Stimulated activated CD4-positive, alpha-beta T cell treated with anti-CD3 and anti-CD28 coated beads, Interleukin-12 subunit alpha, Interleukin-12 subunit beta, amount 100 ng/mL, for 4 hours (primary cell): ENCODE measurements at regions not wholly inside any gene's neighbourhood (a gene's known extent, or its start where the extent isn't known, plus 50 kb on each side); places are given as distances from the start of the nearest gene placed in this dataset.

ENCODE experiments used
- DNase-seq: peaks from one replicate; pipeline ENCODE4 v3.0.0-alpha.2; 2020

DNA sequence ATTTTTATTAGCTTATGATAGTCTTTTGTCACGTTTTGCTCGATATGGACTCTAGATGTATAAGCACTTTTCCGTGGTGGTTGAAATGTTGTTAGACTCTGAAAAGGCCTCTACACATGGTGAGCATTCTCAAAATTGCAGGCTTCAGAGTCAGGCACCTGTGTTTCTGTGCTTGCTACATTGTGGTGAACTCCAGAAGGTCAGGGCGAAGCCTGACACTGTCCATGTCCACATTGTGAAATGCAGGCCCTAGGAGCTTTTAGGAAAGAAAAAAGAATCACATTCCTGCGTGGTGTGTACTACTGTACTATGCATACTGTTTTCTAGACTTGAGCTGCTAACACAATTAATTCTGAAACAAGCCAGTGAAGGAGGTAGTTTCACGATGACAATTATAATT lies 86.3 kb downstream of the HS3ST1 start:
- DNase-seq = no peak

DNA sequence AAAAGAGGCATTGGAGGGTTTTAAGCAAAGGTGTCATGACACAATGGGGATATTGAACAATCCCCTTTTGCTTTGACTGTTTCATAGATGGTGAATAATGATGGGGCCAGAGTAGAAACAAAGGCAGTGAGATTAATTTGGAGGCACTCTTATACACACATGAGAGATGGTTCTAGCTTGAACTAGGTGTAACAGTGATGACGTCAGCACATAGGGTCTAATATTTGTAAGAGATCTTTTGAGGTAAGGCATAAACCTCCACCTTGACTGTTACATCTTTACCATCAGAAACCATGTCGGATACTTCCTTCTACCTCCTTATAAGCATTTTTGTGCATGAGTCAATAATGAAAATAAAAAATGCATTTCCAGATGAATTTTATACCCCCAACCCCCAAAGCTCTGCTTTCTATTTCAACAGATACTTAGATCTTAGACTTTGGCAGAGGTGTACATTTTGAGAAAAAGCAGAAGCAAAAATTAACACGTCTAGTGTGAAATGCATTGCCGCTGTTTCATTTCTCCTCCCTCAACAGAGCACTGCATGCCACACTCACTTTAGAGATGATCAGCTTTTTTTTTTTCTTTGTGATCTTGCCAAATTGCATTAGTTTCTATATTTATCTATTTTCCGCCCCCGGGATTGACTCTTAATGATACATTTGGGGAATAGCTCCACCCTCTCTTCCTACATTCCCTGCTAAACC lies 87.2 kb downstream of the HS3ST1 start:
- no peak for DNase-seq

DNA sequence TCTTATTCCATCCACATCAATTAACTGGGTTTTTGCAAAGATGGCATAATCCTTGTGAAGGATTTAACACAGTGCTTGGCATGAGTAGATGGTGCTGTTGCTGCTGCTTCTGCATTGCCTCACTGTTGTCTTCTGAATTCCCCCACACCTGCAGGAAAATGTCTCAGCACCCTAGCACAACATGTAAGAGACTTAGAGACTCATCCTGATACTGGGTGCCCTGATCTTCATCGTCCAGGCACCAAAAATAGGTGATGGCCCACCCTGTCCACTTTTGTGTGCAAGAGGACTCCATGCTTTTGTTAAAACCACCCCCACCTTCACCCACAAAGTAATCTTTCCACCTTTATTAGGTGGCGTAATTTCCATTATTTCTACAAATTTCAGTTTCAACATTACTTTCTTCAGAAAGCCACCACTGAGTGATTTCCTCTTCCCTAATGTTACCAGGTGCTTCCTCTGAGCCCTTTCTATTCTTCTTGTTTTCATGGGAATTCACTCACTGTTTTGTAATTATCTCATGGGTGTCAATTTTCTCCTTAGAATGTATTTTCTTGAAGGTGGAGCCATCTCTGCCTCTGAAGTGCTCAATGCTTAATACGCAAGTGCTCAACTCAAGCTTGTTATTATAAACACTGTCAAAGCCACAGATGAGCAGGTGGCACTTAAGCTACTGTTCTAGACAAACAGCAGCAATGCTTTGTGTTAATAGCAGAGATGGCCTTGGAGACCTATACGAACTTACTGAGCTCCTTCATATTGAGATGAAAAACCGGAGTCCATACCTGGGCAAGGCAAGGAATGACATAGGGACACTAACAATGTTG lies 89.5 kb downstream of the HS3ST1 start:
- DNase-seq = no peak

DNA sequence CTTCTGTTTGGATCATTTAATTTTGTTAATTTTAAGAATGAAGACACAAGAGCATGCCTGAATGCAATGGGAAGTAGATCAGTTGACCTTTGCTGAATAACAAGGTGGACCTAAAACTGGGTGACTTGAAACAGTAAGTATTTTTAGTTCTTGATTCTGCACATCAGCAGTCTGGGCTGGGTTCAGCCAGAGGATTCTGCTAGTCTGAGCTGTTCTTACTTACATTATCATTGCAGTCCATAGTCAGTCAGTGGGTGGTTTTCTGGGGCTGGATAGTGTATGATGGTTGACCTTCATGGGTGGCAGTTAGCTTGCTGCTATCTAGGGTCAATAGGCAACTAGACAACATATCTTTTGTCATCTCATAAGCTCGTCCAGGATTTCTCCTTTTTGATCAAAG lies 91.4 kb downstream of the HS3ST1 start:
- DNase-seq = no peak

DNA sequence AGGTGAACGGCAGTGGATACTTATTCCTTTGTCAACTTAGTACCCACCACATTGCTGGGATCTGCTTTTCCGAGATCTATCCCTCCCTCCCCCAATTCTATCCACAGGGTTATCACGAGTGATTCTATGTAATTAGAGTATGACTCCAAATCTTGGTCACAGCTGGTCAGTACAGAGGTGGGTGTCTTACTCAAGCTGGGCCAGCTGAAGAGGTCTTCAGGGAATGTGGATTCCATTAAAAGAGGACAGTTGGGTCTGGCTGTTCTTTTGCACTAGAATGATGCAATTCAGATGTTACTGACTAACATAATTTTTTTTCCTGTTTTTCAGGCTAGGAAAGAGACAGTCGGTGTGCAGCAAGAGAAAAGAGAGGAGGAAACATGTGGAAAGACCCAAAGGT lies 92.3 kb downstream of the HS3ST1 start:
- no peak for DNase-seq

DNA sequence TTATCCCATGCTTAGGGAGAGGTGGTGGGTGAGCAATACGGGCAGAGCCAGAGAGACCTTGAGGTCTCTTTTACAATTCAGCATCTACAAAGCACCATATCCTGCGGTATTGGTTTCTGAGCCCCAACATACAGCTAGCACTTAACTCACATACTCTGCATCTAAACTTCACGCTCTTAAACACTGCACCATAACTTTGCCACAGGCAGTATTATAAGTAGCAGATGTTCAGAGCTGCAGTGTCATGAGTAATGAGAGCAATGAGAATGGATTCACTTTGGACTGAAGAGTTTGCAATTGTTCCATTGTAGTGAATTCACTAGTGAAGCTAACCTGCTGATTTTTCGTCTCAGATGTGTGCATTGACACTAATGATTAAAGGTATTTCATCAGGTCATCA lies 93.8 kb downstream of the HS3ST1 start:
- no peak for DNase-seq

DNA sequence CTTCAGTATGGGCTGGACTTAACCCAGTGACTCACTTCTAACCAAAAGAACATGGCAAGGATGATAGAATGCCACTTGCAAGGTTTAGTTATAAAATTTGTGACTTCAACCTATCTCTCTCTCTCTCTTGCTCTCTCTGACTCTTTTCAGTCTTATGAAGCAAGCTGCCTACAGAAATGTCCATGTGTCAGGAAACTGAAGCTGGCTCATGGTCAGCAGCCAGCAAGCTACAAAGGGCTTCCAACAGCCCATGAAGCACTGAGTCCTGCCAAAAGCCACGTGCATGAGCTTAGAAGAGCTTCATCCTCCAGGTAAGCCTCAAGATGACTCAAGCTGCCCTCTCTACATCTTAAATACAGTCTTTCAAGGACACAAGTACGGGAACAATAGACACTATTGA lies 100.3 kb downstream of the HS3ST1 start:
- no peak for DNase-seq

DNA sequence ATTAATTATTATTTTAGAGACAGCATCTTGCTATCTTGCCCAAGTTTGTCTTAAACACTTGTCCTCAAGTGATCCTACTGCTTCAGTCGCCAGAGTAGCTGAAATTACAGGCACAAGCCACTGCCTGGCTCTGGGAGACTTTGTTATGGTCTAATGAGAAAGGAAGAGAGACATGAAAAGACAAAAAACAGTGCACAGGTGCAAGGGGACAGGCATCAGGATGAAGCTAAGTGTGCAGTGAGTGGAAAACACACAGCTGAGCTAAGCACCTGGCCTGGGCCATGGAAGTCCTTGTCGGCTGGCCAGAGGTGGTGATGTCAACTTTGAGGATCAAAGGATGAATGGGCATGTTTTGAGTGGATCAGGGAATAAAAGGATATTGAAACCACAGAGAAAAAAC lies 102.7 kb downstream of the HS3ST1 start:
- DNase-seq = no peak

DNA sequence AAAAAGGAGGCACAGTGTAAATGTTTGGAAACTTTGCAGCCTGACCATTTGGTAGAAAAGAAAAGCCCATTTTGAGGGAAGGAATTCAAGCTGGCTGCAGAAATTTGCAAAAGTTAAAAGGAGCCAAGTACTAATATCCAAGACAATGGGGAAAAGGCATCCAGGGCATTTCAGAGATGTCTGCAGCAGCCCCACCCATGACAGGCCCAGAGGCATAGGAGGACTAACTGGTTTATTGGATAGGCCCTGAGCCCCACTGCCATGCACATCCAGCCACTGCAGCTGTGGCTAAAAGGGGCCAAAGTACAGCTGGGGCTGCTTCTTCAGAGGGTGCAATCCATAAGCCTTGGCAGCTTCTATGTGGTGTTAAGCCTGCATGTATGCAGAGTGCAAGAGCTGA lies 104.9 kb downstream of the HS3ST1 start:
- DNase-seq = no peak

DNA sequence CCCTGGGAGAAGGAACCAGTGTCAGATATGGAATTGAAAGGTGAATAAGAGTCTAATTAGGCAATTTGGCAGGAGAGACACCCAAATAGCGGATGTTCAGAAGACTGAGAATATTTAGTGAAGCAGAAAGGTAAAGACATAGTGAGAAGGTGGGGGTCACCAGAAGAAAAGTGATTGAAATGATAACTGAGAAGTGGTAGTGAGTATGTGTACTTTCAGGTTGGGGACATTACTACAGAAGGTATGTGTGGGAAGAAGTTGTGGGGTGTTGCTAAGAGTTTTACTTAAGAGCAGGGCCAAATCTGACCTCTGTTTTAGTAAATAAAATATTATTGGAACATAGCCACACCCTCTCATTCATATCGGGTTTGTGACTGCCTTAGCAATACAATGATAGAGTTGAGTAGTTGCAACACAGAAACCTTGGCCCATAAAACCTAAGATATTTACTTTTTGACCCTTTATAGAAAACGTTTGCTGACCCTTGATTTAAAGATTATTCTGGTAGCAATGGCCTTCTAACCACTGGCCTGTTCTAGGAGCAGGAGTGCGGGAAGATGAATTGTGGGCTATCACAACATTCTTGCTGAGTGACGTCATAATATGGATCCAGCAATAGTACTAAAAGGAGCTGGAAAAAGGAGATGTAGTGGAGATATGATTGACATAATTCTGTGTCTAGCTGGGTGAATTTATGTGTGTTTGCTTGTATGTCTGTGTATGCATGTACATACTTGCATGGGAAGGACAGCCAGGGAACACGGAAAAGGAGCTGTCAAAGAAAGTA lies 115.3 kb downstream of the HS3ST1 start:
- no peak for DNase-seq

DNA sequence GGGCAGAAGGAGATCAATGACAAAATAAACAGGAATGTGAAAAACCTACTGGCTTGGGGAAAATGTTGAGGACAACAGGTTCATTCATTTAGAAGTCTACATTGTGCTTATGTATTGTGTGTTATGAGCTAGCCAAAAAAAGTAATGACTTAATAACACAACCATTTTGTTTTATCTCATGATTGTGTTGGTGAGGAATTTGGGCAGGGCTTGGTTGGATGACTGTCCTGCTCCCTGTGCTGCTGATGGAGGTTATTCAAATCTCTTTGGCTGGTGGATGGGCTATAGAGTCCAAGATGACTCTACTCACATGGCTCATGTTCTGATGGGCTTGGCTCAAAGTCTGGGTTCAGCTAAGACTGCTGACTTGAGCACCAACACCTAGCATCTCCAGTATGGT lies 116.3 kb downstream of the HS3ST1 start:
- DNase-seq = no peak

DNA sequence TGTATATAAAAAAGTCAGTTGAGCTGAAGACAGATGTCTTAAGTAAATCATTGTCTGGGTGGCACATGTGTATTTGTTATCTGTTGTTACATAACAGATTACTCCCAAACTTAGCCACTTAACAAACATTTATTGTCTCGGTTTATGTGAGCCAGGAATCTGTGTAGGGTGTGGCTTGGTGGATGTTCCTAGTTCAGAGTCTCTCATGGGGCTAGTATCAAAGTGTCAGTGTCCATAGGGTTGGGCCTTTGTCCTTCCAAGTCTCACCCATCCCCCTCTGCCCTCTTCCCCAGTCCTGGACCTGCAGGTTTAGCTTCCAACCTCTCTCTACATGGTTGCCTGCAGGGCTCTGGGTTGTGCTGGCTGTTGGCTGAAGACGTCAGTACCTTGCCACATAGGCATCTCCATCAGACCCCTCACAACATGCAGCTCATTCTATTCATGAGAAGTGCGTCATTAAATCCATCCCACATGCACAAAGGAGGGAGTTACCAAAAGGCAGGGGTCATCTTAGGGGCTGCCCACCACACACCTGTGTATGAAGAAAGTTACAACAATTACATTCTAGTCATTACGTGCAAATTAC lies 127.5 kb downstream of the HS3ST1 start:
- DNase-seq = no peak

DNA sequence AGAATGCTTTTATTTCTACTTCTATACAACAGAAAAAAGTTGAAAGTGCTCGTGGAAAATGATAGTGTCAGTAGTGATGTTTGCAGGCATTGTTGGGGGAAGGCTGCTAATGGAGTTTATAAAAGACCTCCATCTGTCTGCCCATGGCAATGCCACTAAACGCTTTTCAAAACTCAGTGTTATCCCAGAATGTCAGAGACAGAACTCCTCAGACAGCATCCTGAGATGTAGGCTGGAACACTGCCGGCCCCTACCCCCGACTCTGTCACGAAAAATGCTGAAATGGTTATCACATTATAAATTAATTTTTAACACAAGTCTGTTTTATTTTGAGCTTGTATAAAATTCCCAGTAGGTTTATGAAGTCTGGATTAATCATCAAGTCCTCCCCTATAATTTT lies 128.9 kb downstream of the HS3ST1 start:
- DNase-seq = no peak

DNA sequence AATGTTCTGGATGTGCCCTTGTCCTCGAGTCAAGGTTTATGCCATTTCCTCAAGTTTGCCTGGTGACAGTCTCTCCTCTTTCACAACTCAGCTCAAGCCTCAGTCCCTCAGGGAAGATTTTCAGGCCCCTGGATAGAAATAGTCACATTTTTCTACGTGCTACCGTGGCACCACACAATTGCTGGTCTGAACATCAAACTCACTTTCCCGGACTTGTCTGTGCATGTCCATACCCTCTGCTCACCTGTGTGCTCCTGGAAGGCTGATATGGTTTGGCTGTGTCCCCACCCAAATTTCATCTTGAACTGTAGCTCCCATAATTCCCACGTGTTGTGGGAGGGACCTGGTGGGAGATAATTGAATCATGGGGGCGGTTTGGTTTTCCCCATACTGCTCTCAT lies 129.7 kb downstream of the HS3ST1 start:
- no peak for DNase-seq

DNA sequence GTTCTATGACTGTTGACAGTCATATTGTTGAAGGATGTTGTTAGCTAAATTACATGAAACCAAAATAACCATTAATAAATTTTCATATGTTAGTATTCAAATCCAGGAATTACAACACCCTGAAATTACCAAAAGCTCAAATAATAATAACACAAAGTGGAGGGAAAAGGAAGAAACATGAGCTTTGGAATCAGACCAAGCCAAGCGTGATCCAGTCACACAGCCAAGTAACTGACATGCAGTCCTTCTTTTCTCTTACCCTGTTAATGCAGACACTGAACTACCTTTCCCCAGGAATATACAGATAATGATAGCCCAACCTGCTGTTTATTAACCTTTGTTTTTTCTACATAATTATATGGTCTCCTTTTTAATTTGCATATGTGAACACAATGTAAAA lies 130.2 kb downstream of the HS3ST1 start:
- no peak for DNase-seq

DNA sequence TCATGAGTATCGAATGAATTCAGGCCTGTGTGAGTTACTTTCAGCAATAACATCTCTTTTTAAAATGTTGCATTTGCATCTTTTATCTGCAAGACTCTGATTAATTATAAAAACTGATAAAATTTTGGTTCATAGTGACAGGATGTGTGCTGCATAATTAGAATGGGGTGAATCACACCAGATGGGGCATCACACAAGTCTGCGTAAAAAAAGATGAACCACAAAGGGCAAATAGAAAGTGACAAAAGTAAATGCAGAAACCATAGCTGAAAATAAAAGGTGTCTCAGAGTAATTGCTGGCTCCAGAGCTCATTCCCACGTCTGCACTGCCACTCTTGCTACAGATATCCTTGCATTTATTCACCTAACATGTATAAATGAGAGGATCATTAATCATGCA lies 131.1 kb downstream of the HS3ST1 start:
- no peak for DNase-seq

DNA sequence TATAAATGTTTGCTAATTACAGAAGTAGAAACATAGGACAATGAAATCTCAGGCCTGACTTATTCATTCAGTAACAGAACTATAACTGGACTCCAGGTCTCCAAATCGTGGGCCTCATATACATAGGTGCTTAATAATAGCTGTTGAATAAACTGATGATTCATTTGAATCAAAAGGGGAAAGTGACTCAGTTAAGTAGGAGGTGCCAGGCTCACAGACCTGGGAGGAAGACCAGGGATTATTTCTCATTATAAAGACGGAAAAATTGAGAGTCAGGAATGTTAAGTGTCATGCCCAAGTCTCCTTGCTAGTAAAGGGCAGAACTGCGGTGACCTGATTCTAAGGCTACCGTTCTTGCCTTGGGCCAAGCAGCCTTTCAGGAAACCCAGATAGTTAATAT lies 131.5 kb downstream of the HS3ST1 start:
- DNase-seq = no peak

DNA sequence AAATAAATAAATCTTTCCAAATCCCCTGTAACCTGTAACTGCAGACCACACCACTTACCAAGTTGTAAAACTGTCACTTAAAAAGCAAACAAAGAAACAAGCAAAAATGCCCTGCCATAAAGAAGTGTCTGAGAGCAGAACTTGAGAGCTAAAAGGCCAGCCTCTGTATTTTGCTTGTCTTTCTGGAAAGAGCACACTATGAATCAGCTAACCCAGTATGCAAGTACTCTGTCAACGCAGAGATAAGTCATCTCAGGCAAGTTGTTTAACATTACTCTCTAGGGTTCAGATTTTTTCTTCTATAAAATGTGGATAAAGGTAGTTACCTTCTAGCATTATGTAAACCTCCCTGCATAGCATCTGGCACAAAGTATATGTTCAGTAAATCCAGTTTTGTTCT lies 134.8 kb downstream of the HS3ST1 start:
- DNase-seq = no peak

DNA sequence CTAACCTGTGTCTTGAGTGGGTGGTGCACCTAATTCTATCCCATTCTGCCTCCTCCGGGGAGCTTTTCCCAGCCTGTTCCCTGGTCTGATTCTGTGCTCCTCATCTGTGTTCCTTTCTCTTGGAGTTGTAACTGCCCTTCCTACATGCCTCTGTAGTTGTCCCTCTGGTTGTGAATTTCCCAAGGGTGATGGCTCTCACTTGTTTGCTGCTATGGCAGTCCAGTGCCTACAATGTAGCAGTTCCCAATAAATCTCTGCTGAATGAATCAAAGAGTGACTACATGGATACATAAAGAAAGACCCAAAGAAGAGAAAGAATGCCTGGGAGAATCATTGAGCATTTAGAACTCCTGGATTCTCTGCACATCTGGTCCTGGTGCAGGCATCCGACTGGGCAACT lies 141.6 kb downstream of the HS3ST1 start:
- DNase-seq = no peak

DNA sequence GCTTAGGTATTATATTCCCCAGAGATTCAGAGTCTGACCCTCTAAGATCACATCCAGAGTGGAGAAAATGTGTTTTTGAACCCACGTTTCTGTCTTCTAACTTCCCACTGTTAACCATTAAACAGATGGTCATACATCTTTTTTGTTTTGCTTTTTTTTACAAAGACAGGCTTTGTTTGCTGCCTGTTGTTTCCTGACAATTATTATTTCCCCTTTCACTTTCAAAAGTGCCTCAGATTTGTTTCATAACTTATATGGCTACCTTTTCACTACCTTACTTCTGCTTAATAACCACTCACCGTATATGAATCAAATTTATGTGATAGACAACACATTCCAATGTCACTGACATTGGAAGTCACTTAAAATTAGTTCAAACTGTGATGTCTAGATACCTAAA lies 142.2 kb downstream of the HS3ST1 start:
- no peak for DNase-seq

DNA sequence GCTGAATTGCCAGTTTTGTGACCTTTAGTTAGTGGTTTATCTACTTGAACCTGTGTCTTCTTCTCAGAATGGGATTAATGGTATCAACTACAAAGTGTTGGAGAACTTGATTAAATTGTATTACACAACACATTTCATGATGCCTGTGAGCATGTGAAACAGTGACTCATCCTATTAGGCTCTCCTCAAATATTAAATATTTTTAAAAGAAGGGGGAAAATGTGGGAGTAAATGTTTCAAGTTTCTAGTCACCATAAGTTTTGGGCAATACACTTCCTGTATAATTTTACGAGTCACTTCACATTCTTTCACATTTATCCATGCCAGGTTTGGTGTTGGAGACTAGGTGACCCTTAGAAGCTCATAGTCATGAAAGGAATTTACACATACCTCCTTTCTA lies 147.0 kb downstream of the HS3ST1 start:
- no peak for DNase-seq

DNA sequence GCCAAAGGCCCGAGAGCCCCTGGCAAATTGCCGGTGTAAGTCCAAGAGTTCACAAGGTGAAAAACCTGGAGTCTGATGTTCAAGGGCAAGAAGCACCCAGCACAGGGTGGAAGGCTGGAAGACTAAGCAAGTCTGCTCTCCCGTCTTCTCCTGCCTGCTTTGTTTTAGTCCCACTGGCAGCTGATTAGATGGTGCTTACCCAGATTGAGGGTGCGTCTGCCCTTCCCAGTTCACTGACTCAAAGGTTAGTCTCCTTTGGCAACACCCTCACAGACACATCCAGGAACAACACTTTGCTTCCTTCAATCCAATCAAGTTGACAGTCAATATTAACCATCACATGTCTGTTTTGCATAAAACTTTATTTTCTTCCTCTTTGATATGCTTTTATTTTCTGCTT lies 157.4 kb downstream of the HS3ST1 start:
- no peak for DNase-seq

DNA sequence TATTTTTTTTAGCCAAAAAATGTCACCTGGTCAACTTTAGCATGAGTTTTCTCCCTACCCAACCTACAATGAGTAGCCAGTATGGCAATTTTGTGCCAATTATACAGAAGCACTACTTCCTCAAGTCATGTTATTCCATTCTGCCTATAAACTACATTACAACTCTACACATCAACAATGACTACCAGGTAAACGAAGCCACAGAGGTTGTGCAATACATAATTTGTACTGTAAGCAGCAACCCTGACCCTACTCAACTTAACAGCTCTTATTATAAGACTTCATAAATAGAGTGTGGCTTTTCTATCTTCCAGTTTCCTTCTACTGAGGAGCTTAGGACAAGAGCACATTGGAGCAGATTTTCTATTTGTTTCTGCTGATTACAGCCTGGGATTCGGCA lies 160.5 kb downstream of the HS3ST1 start:
- no peak for DNase-seq

DNA sequence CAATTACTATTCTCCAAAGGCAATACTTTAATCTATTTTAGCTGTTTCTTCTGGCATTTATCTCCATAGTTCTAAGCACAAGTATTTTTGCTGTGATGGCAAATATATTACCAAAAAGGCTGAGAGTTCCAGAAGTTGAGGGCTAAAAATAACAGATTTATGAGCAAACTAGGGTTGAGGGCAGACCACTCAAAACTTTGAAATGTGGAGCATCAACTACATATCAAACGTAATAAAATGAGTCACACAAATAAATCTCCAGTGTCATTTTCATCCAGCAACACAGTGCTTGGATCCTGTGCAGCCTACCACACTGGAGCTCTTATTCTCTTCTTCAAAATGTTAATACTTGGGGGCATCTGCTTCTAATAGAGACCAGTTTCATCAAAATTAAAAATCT lies 163.9 kb downstream of the HS3ST1 start:
- DNase-seq = no peak
